ENCODE measurements at regions not wholly inside any gene's neighbourhood (a gene's known extent, or its start where the extent isn't known, plus 50 kb on each side); places are given as distances from the start of the nearest gene placed in this dataset.

DNA sequence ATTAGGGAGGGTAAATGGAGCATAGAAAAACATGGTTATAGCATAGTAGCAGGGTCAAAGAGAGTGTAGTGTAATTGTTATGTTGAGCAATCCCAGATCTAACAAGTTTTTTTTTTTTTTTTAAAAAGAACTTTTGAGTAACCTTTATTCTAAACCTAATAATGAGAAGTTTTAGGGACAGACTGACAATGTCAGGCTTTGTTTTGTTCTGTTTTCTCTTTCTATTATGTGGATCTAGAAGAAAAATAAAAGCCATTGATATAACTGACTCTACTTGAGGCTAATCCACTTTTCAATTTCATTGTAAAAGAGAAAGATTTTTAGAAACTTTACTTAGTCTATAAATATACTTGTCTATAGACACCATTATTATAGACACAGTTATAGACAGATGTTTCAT is 200.0 kb downstream of the FAM170A start:
- H3K4me3 ChIP-seq (ENCODE audit: control insufficient read depth in 2 of 3, extremely low read depth in 1 of 3, insufficient read depth in 2 of 3, low read depth in 1 of 3, low read length in 3 of 3) = no peak overlapping the region
- no peak overlapping the region for H3K27ac ChIP-seq (ENCODE audit: control insufficient read depth, insufficient read depth, low read length)
- FAIRE-seq (no peak), DNase-seq (ENCODE audit: low read depth, low spot score) (no peak)
- no peaks in the 10 kb centered on the region for H3K27me3 ChIP-seq (ENCODE audit: control insufficient read depth, extremely low read depth, insufficient read depth, low read length)
- H3K79me2 ChIP-seq (ENCODE audit: control insufficient read depth, insufficient read depth, low read length) = no peaks in the 10 kb centered on the region
- H4K20me1 ChIP-seq (ENCODE audit: control insufficient read depth, extremely low read depth, insufficient read depth, low read length) = no peaks in the 10 kb centered on the region
- no peak overlapping the region for H3K4me2 ChIP-seq (ENCODE audit: control insufficient read depth, extremely low read depth, insufficient read depth, low read depth, low read length)
- H3K36me3 ChIP-seq (ENCODE audit: control insufficient read depth in 2 of 2, extremely low read depth in 1 of 2, insufficient read depth in 2 of 2, low read length in 2 of 2) = no peaks in the 10 kb centered on the region
- TF ChIP-seq, protein P1, sequence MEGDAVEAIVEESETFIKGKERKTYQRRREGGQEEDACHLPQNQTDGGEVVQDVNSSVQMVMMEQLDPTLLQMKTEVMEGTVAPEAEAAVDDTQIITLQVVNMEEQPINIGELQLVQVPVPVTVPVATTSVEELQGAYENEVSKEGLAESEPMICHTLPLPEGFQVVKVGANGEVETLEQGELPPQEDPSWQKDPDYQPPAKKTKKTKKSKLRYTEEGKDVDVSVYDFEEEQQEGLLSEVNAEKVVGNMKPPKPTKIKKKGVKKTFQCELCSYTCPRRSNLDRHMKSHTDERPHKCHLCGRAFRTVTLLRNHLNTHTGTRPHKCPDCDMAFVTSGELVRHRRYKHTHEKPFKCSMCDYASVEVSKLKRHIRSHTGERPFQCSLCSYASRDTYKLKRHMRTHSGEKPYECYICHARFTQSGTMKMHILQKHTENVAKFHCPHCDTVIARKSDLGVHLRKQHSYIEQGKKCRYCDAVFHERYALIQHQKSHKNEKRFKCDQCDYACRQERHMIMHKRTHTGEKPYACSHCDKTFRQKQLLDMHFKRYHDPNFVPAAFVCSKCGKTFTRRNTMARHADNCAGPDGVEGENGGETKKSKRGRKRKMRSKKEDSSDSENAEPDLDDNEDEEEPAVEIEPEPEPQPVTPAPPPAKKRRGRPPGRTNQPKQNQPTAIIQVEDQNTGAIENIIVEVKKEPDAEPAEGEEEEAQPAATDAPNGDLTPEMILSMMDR (optimal IDR thresholded peaks at IDR 0.05 in 1 of 3, IDR thresholded peaks at IDR 0.05 in 1 of 3, conservative IDR thresholded peaks at IDR 0.05 in 1 of 3; ENCODE audit: extremely low read depth in 1 of 3, insufficient read depth in 2 of 3, low read length in 3 of 3) = no peak
- TF ChIP-seq EZH2 (IDR thresholded peaks at IDR 0.05; ENCODE audit: low read length) = no peak
- H3K9ac ChIP-seq (ENCODE audit: control insufficient read depth, extremely low read depth, insufficient read depth, low read length) = no peak overlapping the region
- H3K4me1 ChIP-seq (ENCODE audit: control insufficient read depth, extremely low read depth, insufficient read depth, low read length) = no peaks in the 10 kb centered on the region
- no peaks in the 10 kb centered on the region for H3K9me1 ChIP-seq (ENCODE audit: control insufficient read depth, extremely low read depth, insufficient read depth, low read length)
- H3K9me3 ChIP-seq (ENCODE audit: control insufficient read depth, low read depth, low read length) = no peaks in the 10 kb centered on the region
- dilution Hi-C loops (cut with MboI; ENCODE audit: extremely low pct_ligation_motif_present, low sequenced_read_pairs) = no loop called here
- H2AFZ ChIP-seq (ENCODE audit: control insufficient read depth, low read length) = no peak overlapping the region

DNA sequence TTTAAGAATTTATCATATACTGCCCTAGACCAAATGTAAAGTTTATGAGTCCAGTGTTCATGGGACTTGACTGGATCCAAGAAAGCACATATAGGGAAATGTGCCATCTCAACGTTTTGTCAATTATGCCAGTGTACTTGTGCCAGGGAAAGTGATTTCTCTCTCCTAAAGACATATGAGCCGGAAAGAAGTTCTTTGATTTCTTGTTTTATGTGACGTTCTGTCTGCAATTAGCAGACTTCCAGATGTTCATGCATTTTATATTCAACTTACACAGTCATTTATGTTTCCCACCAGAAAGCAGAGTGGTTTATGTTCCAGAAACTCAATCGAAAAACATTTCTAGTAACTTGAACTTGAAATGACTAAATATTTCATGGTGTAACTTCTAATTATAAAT is 203.8 kb downstream of the FAM170A start:
- Histone ChIP-seq H2AFZ (ENCODE audit: control insufficient read depth, low read length) (no peak overlapping the region), H3K9ac (ENCODE audit: control insufficient read depth, extremely low read depth, insufficient read depth, low read length) (no peak overlapping the region), H3K27ac (ENCODE audit: control insufficient read depth, insufficient read depth, low read length) (no peak overlapping the region), H3K9me3 (ENCODE audit: control insufficient read depth, low read depth, low read length) (no peaks in the 10 kb centered on the region), H4K20me1 (ENCODE audit: control insufficient read depth, extremely low read depth, insufficient read depth, low read length) (no peaks in the 10 kb centered on the region), H3K79me2 (ENCODE audit: control insufficient read depth, insufficient read depth, low read length) (no peaks in the 10 kb centered on the region), H3K27me3 (ENCODE audit: control insufficient read depth, extremely low read depth, insufficient read depth, low read length) (no peaks in the 10 kb centered on the region), H3K4me3 (ENCODE audit: control insufficient read depth in 2 of 3, extremely low read depth in 1 of 3, insufficient read depth in 2 of 3, low read depth in 1 of 3, low read length in 3 of 3) (no peak overlapping the region), H3K4me1 (ENCODE audit: control insufficient read depth, extremely low read depth, insufficient read depth, low read length) (no peaks in the 10 kb centered on the region), H3K9me1 (ENCODE audit: control insufficient read depth, extremely low read depth, insufficient read depth, low read length) (no peaks in the 10 kb centered on the region), H3K36me3 (ENCODE audit: control insufficient read depth in 2 of 2, extremely low read depth in 1 of 2, insufficient read depth in 2 of 2, low read length in 2 of 2) (no peaks in the 10 kb centered on the region), H3K4me2 (ENCODE audit: control insufficient read depth, extremely low read depth, insufficient read depth, low read depth, low read length) (no peak overlapping the region)
- TF ChIP-seq, protein P1 (optimal IDR thresholded peaks at IDR 0.05 in 1 of 3, IDR thresholded peaks at IDR 0.05 in 1 of 3, conservative IDR thresholded peaks at IDR 0.05 in 1 of 3; ENCODE audit: extremely low read depth in 1 of 3, insufficient read depth in 2 of 3, low read length in 3 of 3) = no peak
- no peak for TF ChIP-seq EZH2 (IDR thresholded peaks at IDR 0.05; ENCODE audit: low read length)
- no peak for FAIRE-seq
- DNase-seq (ENCODE audit: low read depth, low spot score) = no peak
- dilution Hi-C loops (cut with MboI; ENCODE audit: extremely low pct_ligation_motif_present, low sequenced_read_pairs) = no loop called here
